ENCODE measurements at regions not wholly inside any gene's neighbourhood (a gene's known extent, or its start where the extent isn't known, plus 50 kb on each side); places are given as distances from the start of the nearest gene placed in this dataset.

DNA sequence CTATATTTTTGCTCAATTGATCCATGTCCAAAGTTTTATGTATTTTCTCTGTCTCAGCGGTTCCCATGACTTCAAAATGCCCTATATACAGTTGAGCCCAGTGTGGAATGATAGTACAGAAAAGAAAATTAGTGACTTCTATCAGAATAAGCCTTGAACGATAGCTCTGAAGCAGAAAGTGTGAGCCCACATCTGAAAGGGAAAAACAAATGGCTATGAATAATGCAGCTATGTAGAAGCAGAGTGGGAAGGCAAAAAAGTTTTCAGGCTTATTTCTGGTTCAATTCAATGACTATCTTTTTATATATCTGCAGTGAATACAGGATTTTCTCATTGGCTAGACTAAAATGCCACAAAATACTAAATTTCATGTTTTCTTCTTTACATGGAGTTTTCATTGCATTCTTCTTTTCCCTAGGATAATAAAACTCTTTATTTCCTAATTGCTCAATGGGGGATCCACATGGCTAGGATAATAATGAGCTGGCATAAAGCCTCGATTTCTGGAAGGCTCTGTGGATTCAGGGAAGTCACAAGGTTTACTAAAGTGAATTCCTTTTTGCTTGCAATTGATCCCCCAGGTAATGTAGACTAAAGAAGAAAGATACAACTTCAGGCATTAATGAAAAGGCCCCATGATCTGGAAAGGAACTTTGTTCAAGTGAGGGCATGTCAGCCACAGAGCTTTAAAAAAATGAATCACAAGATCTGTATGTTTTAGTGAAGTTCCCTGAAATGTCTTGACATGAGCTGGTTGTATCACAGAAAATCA lies 377.0 kb upstream of the RIOK2 start:
- H3K27ac Mint-ChIP-seq (ENCODE audit: unreplicated experiment) = no peak overlapping the region
- DNase-seq (ENCODE audit: low spot score) = no peak
- TF ChIP-seq, protein P1, sequence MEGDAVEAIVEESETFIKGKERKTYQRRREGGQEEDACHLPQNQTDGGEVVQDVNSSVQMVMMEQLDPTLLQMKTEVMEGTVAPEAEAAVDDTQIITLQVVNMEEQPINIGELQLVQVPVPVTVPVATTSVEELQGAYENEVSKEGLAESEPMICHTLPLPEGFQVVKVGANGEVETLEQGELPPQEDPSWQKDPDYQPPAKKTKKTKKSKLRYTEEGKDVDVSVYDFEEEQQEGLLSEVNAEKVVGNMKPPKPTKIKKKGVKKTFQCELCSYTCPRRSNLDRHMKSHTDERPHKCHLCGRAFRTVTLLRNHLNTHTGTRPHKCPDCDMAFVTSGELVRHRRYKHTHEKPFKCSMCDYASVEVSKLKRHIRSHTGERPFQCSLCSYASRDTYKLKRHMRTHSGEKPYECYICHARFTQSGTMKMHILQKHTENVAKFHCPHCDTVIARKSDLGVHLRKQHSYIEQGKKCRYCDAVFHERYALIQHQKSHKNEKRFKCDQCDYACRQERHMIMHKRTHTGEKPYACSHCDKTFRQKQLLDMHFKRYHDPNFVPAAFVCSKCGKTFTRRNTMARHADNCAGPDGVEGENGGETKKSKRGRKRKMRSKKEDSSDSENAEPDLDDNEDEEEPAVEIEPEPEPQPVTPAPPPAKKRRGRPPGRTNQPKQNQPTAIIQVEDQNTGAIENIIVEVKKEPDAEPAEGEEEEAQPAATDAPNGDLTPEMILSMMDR (IDR thresholded peaks at IDR 0.05; ENCODE audit: unreplicated experiment) = no peak
- H3K27me3 Mint-ChIP-seq (ENCODE audit: unreplicated experiment) = peaks cover 4% of the 10 kb centered on the region
- no peaks in the 10 kb centered on the region for H3K4me1 Mint-ChIP-seq (ENCODE audit: unreplicated experiment)
- H3K4me3 Mint-ChIP-seq (ENCODE audit: unreplicated experiment) = no peak overlapping the region
- no peaks in the 10 kb centered on the region for H3K9me3 Mint-ChIP-seq (ENCODE audit: unreplicated experiment)
- H3K36me3 Mint-ChIP-seq (ENCODE audit: low read depth, unreplicated experiment) = no peaks in the 10 kb centered on the region

DNA sequence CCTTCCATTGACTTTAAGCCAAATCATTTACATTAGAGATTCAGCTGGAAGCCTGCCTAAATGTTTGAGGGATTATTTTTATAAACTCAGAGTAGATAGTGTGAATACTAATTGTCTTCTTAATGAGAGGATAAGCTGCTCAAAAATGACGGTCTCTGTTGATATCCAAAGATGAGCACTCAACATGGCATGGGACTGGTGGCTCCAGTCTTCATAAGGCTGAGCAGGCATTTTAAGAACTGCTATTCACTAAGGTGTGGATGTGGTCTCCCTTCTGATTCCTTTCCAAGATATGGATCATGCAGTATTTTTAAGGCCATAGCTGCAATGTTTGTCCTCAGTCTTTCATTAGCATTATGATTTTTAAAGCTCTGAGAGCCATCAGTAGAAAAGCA lies 377.5 kb upstream of the RIOK2 start:
- Mint-ChIP-seq H3K9me3 (ENCODE audit: unreplicated experiment) (no peaks in the 10 kb centered on the region), H3K27ac (ENCODE audit: unreplicated experiment) (no peak overlapping the region), H3K4me3 (ENCODE audit: unreplicated experiment) (no peak overlapping the region), H3K4me1 (ENCODE audit: unreplicated experiment) (no peaks in the 10 kb centered on the region), H3K27me3 (ENCODE audit: unreplicated experiment) (peaks cover 4% of the 10 kb centered on the region), H3K36me3 (ENCODE audit: low read depth, unreplicated experiment) (peaks cover under 1% of the 10 kb centered on the region)
- TF ChIP-seq, protein P1 (IDR thresholded peaks at IDR 0.05; ENCODE audit: unreplicated experiment) = no peak
- DNase-seq (ENCODE audit: low spot score) = no peak

DNA sequence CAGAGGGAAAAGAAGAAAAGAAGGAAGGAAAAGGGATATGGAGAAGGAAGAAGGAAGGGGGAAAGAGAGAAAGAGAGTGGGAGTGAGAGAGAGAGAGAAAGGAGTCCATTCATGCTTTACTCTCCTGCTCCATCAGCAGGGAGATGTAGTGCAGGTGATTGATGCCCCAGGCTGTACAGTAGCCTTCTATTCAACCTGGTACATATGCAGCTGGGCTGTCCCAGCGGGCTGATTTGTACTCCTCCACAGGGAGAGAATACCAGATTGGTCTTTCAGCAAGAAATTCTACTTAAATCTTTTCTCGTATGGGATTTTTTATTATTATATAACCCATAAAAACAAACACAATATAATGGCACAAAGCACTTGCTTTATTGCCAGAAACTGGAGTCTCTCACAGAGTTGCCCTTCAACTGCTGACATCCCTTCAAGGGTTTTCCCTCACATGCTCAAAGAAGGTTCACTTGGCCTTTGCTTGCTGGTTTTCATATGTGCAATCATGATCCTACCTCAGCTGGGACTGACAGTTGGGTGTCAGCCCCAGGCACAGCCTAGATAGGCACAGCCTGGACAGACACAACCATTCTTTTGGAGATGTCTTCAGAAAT lies 380.1 kb upstream of the RIOK2 start:
- Mint-ChIP-seq H3K9me3 (ENCODE audit: unreplicated experiment) (no peaks in the 10 kb centered on the region), H3K27me3 (ENCODE audit: unreplicated experiment) (peaks cover 4% of the 10 kb centered on the region), H3K4me3 (ENCODE audit: unreplicated experiment) (no peak overlapping the region), H3K4me1 (ENCODE audit: unreplicated experiment) (no peaks in the 10 kb centered on the region), H3K27ac (ENCODE audit: unreplicated experiment) (no peak overlapping the region), H3K36me3 (ENCODE audit: low read depth, unreplicated experiment) (peaks cover 3% of the 10 kb centered on the region)
- DNase-seq (ENCODE audit: low spot score) = no peak
- TF ChIP-seq, protein P1 (IDR thresholded peaks at IDR 0.05; ENCODE audit: unreplicated experiment) = no peak

DNA sequence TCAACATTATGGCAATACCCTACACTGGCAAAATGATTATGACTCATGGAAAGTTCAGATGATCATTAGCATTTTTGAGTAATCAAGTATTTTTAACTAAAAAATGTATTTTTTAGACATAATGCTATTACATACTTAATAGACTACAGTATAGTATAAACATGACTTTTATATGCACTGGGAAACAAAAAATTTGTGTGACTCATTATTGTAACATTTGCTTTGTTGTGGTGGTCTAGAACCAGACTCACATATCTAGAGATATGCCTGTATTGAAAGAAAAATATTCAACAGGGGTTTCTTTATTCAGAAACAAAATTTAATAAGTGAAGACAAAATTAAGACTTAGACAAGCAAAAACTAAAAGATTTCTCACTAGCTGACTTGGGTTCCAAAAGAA lies 385.3 kb upstream of the RIOK2 start:
- Mint-ChIP-seq H3K9me3 (ENCODE audit: unreplicated experiment) (peaks cover 9% of the 10 kb centered on the region), H3K4me1 (ENCODE audit: unreplicated experiment) (no peaks in the 10 kb centered on the region), H3K27me3 (ENCODE audit: unreplicated experiment) (peaks cover 4% of the 10 kb centered on the region), H3K36me3 (ENCODE audit: low read depth, unreplicated experiment) (peaks cover 3% of the 10 kb centered on the region), H3K4me3 (ENCODE audit: unreplicated experiment) (no peak overlapping the region), H3K27ac (ENCODE audit: unreplicated experiment) (no peak overlapping the region)
- no peak for DNase-seq (ENCODE audit: low spot score)
- TF ChIP-seq, protein P1 (IDR thresholded peaks at IDR 0.05; ENCODE audit: unreplicated experiment) = no peak

DNA sequence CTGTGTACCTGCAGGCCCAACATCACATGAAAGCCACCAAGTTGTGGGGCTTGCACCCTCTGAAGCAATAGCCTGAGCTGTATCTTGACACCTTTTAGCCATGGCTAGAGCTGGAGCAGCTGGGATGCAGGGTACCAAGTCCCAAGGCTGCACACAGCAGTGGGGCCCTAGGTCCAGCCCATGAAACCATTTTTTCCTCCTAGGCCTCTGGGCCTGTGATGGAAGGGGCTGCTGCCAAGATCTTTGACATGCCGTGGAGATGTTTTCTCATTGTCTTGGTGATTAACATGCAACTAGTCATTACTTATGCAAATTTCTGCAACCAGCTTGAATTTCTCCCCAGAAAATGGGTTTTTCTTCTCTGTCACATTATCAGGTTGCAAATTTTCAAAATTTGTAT lies 387.2 kb upstream of the RIOK2 start:
- Mint-ChIP-seq H3K4me1 (ENCODE audit: unreplicated experiment) (no peaks in the 10 kb centered on the region), H3K9me3 (ENCODE audit: unreplicated experiment) (peaks cover 9% of the 10 kb centered on the region), H3K27me3 (ENCODE audit: unreplicated experiment) (no peaks in the 10 kb centered on the region), H3K27ac (ENCODE audit: unreplicated experiment) (no peak overlapping the region), H3K36me3 (ENCODE audit: low read depth, unreplicated experiment) (peaks cover 3% of the 10 kb centered on the region), H3K4me3 (ENCODE audit: unreplicated experiment) (no peak overlapping the region)
- DNase-seq (ENCODE audit: low spot score) = no peak
- TF ChIP-seq, protein P1 (IDR thresholded peaks at IDR 0.05; ENCODE audit: unreplicated experiment) = no peak

All from endothelial cell (in vitro differentiated cells).